ENCODE measurements at regions not wholly inside any gene's neighbourhood (a gene's known extent, or its start where the extent isn't known, plus 50 kb on each side); places are given as distances from the start of the nearest gene placed in this dataset.

DNA sequence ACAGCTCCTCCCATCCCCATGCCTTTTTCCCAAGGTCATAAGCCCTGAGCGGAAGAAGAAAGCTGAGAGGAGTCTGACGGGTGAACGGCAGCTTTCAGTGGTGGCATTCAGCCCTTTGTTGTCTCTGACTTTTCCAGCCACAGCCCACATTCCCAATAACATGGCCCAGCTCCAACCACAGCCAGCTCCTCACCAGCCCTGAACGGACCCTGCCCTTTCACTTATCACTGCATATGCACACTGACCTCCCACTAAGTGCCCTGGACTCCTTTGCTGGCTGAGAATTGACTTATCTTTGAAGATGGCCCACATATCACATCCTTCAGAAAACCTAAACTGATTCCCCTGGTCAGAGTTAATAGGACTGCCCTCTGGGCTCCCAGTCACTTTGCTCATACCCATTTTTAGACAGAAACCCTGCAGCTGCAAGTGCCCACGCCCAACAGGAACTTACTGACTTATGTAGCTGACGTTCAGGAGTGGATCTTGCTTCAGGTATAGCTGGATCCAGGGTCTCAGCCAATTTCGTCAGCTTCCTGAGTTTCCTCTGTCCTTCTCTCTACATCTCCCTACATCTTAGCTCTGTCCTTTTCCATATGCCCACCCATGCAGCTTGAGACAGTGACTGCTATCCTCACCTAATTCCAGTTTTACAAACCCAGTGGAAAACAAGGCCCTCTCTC lies 348.5 kb upstream of the PROK2 start:
- no peaks in the 10 kb centered on the region for H3K9me3 ChIP-seq (ENCODE audit: insufficient read depth, low read depth)
- no peaks in the 10 kb centered on the region for H3F3A ChIP-seq (ENCODE audit: insufficient read depth, low read depth)
- ChIA-PET POLR2A (ENCODE audit: unreplicated experiment) (no interaction called here), CTCF (no interaction called here)
- H3K4me1 ChIP-seq (replicated peaks; ENCODE audit: insufficient read depth) = no peaks in the 10 kb centered on the region
- H3K4me2 ChIP-seq = no peak overlapping the region
- no peak overlapping the region for H3K27ac ChIP-seq
- H2AFZ ChIP-seq = no peak overlapping the region
- BruUV-seq (replicated peaks) = no TSS peak
- no peak for DNase-seq
- H3K4me3 ChIP-seq = no peak overlapping the region
- intact Hi-C loops (cut with micrococcal nuclease; ENCODE audit: unreplicated experiment) = no loop called here
- H4K20me1 ChIP-seq (ENCODE audit: insufficient read depth) = no peaks in the 10 kb centered on the region
- no peaks in the 10 kb centered on the region for H3K9me2 ChIP-seq (ENCODE audit: insufficient read depth)
- H3K79me2 ChIP-seq (ENCODE audit: low read depth) = no peaks in the 10 kb centered on the region
- H3K27me3 ChIP-seq (ENCODE audit: insufficient read depth, low read depth) = peaks cover 8% of the 10 kb centered on the region; the same call in 1 of the 2 replicates
- TF ChIP-seq, protein P1, sequence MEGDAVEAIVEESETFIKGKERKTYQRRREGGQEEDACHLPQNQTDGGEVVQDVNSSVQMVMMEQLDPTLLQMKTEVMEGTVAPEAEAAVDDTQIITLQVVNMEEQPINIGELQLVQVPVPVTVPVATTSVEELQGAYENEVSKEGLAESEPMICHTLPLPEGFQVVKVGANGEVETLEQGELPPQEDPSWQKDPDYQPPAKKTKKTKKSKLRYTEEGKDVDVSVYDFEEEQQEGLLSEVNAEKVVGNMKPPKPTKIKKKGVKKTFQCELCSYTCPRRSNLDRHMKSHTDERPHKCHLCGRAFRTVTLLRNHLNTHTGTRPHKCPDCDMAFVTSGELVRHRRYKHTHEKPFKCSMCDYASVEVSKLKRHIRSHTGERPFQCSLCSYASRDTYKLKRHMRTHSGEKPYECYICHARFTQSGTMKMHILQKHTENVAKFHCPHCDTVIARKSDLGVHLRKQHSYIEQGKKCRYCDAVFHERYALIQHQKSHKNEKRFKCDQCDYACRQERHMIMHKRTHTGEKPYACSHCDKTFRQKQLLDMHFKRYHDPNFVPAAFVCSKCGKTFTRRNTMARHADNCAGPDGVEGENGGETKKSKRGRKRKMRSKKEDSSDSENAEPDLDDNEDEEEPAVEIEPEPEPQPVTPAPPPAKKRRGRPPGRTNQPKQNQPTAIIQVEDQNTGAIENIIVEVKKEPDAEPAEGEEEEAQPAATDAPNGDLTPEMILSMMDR (conservative IDR thresholded peaks at IDR 0.05) = no peak
- TF ChIP-seq EZH2 (IDR thresholded peaks at IDR 0.05; ENCODE audit: low read depth) = no peak
- no peaks in the 10 kb centered on the region for H3K36me3 ChIP-seq (ENCODE audit: low read depth)

DNA sequence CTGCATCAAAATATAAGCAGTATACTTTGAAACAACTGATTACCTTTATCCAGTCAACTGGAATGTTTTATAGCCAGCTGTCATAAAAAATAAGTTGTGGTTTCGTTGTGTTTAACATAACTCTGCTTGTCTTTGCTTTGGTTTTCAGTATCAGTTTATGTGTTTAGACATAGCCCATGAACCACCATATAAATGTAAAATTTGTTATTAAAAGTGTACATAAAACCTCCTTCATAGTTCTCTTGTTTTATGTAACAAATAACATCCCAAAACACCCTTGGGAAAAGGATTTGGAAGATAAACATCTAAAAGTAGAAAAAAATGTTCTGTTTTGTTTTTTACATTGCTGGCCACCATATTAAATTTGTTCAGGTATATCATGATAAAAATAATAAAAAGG lies 347.0 kb upstream of the PROK2 start:
- H2AFZ ChIP-seq = no peak overlapping the region
- H3K79me2 ChIP-seq (ENCODE audit: low read depth) = no peaks in the 10 kb centered on the region
- no peak for TF ChIP-seq EZH2 (IDR thresholded peaks at IDR 0.05; ENCODE audit: low read depth)
- TF ChIP-seq, protein P1 (conservative IDR thresholded peaks at IDR 0.05) = no peak
- POLR2A ChIA-PET (ENCODE audit: unreplicated experiment) = no interaction called here
- intact Hi-C loops (cut with micrococcal nuclease; ENCODE audit: unreplicated experiment) = no loop called here
- no peak overlapping the region for H3K4me2 ChIP-seq
- H3K9me3 ChIP-seq (ENCODE audit: insufficient read depth, low read depth) = no peaks in the 10 kb centered on the region
- no peaks in the 10 kb centered on the region for H3K4me1 ChIP-seq (replicated peaks; ENCODE audit: insufficient read depth)
- H3K27me3 ChIP-seq (ENCODE audit: insufficient read depth, low read depth) = peaks cover 7% of the 10 kb centered on the region; the same call in 1 of the 2 replicates
- H3K4me3 ChIP-seq = no peak overlapping the region
- H3K36me3 ChIP-seq (ENCODE audit: low read depth) = no peaks in the 10 kb centered on the region
- H3K9me2 ChIP-seq (ENCODE audit: insufficient read depth) = no peaks in the 10 kb centered on the region
- no peak for DNase-seq
- CTCF ChIA-PET = no interaction called here
- BruUV-seq (replicated peaks) = no TSS peak
- H3F3A ChIP-seq (ENCODE audit: insufficient read depth, low read depth) = no peaks in the 10 kb centered on the region
- no peak overlapping the region for H3K27ac ChIP-seq
- no peaks in the 10 kb centered on the region for H4K20me1 ChIP-seq (ENCODE audit: insufficient read depth)

DNA sequence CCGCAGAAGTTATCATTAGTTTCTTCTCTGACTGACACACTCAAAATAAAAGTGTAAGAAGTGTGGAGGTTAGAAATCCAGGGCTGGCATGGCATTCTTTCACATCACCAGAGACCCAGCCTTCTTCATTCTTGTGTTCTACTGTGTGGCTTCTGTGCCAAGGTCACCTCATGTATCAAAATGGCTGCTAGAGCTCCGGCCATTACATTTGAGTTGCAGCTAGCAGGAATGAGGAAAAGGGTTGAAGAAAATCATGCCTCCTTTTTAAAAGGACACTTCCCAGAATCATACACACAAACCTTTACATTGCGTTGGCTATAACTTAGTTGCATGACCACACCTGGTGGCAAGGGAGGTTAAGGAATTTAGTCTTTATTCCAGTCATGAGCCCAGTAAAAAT lies 345.6 kb upstream of the PROK2 start:
- no peaks in the 10 kb centered on the region for H3K36me3 ChIP-seq (ENCODE audit: low read depth)
- no peaks in the 10 kb centered on the region for H3K79me2 ChIP-seq (ENCODE audit: low read depth)
- intact Hi-C loops (cut with micrococcal nuclease; ENCODE audit: unreplicated experiment) = no loop called here
- H3F3A ChIP-seq (ENCODE audit: insufficient read depth, low read depth) = no peaks in the 10 kb centered on the region
- POLR2A ChIA-PET (ENCODE audit: unreplicated experiment) = no interaction called here
- H3K4me2 ChIP-seq = no peak overlapping the region
- CTCF ChIA-PET = no interaction called here
- BruUV-seq (replicated peaks) = no TSS peak
- H3K4me1 ChIP-seq (replicated peaks; ENCODE audit: insufficient read depth) = no peaks in the 10 kb centered on the region
- DNase-seq = no peak
- TF ChIP-seq EZH2 (IDR thresholded peaks at IDR 0.05; ENCODE audit: low read depth) = no peak
- TF ChIP-seq, protein P1 (conservative IDR thresholded peaks at IDR 0.05) = no peak
- H4K20me1 ChIP-seq (ENCODE audit: insufficient read depth) = no peaks in the 10 kb centered on the region
- no peak overlapping the region for H3K27ac ChIP-seq
- 0 out of 2 replicates have a peak, but pooled peaks cover 4% of the 10 kb centered on the region for H3K27me3 ChIP-seq (ENCODE audit: insufficient read depth, low read depth)
- no peaks in the 10 kb centered on the region for H3K9me3 ChIP-seq (ENCODE audit: insufficient read depth, low read depth)
- no peaks in the 10 kb centered on the region for H3K9me2 ChIP-seq (ENCODE audit: insufficient read depth)
- H2AFZ ChIP-seq = no peak overlapping the region
- H3K4me3 ChIP-seq = no peak overlapping the region
